GM19395 (cell line): ENCODE measurements at regions not wholly inside any gene's neighbourhood (a gene's known extent, or its start where the extent isn't known, plus 50 kb on each side); places are given as distances from the start of the nearest gene placed in this dataset.

Experiments
- ATAC-seq: cut with Tn5 transposase; IDR thresholded peaks from one replicate; pipeline ENCODE4 v1.9.1; 2021; ENCODE audit warnings: mild to moderate bottlenecking, moderate library complexity; ENCODE audit not compliant: unreplicated experiment

GRCh38 chr6:14674867-14675648, 557.5 kb downstream of the CD83 start:
- ATAC-seq, result no peak

GRCh38 chr6:14676064-14676463, 558.5 kb downstream of the CD83 start:
- no peak for ATAC-seq

GRCh38 chr6:14676977-14677781, 559.6 kb downstream of the CD83 start:
- ATAC-seq, result no peak

DNA sequence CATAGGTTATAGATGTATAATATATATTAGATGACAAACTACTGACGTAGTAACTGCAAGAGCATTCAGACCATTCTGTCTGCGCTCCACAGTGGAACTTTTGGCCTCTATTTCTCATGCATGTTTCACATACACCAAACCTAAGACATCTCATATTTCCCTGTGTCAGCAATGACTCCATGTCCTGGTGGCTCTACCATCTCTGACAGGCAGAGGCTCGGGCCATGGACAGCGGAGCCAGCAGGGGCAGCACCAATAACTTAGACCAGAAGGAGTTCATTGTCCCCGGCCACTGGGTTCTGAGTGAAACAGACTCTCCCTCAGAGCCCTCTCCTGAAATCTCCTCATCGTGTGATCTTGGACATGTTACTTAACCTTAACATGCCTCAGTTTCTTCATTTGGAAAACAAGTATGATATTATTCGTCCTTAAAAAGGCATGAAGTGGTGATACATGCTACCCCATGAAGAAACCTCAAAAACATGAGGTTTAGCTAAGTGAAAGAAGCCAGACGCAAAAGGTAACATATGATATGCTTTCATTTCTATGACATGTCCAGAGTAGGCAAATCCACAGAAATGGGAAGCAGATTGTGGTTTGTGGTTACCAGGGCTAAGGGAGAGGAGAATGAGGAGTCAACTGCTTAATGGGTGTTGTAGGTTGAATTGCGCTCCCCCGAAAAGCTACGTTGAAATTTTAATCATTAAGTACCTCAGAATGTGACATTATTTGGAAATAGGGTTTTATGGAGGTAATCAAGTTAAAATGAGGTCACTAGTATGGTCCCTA, 564.0 kb upstream of the JARID2 start:
- ATAC-seq, result no peak

- ATAC-seq, result no peak
These were observed 563.1 kb upstream of the JARID2 start for GRCh38 chr6:14682812-14683211.

DNA sequence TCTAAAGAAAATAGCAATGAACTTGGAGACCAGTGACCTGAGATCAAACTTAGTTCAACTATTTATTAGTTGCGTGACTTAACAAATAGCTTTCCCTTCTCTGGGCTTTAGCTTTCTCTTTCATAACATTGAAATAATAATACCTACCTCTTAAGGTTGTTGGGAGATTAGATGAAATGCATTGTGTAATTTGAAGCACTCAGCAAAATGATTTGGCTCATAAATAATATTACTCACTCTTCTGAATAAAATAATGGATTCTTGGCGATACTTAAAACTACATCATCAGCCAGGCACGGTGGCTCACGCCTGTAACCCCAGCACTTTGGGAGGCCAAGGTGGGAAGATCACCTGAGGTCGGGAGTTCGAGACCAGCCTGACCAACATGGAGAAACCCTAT, 556.2 kb upstream of the JARID2 start:
- ATAC-seq, result no peak

- ATAC-seq, result no peak
These were observed 555.5 kb upstream of the JARID2 start for GRCh38 chr6:14690120-14691056.

DNA sequence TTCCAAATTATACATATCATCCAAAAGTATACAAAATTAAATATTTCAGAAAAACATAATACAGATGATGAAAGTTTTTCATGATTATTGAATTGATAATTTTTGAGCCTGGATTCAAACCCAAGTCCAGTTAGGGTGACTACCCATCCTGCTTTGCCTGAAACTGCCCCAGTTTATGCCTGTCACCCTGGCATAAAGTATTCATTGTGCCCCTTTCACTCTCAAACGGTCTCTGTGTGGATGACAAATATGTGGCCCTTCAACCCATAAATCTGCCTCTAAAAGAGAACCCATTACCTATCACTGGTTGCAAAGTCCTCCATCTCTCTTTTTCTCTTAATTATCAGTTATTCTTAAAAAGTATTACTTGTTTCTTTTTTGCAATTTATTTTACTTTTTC, 553.7 kb upstream of the JARID2 start:
- no peak for ATAC-seq

DNA sequence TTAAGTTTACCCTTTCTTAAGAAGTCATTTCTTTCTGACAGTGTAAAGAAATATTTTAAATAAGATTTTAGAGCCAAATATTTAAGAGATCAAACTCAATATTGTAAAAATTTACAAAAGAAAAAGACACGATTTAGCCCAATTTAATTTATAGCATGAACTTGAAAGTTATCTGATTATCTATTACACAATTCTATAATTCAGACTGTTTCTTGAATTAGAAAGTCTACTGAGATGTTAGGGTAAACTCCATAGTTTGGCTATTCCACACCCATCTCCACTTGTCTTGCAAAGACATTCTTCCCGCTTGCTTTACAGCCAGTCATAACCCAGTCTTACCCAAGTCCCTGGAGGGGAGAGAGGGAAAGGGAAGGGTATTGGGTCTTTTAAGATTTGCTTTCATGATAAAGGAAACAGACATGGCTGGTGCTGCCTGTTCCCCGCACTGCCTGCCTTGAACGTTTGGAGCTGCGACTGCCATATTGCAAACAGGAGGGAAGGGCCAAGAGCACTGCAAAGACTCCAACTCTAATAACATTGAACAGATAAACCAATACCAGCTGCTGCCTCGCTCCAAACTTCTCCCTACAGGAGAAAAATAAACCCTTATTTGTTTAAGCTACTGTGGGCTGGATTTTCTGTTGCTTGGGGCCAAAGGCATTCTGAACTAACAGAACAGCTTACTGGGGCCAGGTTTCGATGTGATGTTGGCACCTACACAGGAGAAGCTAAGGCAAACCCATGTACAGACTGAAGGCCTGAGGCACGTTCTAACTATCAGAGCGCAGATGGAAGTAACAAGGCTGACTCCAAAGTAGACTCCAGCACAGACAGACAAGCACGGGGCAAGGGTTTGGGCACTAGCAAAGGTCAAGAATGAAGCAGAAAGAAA, 552.3 kb upstream of the JARID2 start:
- no peak for ATAC-seq

GRCh38 chr6:14694308-14694707, 551.6 kb upstream of the JARID2 start:
- no peak for ATAC-seq

DNA sequence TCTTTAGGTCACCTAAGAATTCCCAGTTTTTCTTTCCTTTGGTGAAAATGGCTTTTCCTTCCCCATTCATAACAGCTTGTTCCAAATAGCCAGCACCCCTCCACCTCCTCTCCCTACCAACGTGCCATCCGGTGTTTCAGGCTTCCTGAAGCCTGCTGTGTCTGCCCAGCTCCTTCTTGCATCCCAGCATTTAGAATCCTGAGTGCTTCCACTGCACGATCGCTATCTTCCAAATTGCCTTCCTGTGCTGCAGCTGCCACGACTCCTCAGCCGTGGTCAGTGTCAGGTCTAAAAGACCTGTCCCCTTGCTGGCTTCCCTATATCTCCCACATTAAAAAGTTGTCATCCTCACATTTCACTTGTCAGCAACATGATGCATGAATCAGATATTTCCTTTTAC, 550.3 kb upstream of the JARID2 start:
- ATAC-seq, result no peak

DNA sequence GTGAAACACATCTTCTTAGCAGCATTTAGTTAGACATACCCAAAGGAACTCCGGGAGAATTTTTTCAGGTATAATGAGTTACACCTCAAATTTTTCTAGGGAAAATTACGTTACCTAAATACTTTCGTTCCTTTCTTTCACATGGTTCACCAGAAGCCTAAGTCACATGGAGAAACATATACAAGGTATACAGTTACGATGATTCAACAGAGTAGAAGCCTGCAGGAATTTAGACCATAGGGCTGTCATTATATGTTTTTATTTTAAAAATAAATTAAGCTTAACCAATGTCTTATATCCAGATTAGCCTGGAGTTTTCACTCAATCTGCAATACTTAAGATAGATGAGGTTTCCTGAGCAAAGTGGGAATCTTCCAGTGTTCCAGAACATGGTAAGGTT, 549.5 kb upstream of the JARID2 start:
- no peak for ATAC-seq

GRCh38 chr6:14697427-14697826, 548.4 kb upstream of the JARID2 start:
- ATAC-seq, result no peak

DNA sequence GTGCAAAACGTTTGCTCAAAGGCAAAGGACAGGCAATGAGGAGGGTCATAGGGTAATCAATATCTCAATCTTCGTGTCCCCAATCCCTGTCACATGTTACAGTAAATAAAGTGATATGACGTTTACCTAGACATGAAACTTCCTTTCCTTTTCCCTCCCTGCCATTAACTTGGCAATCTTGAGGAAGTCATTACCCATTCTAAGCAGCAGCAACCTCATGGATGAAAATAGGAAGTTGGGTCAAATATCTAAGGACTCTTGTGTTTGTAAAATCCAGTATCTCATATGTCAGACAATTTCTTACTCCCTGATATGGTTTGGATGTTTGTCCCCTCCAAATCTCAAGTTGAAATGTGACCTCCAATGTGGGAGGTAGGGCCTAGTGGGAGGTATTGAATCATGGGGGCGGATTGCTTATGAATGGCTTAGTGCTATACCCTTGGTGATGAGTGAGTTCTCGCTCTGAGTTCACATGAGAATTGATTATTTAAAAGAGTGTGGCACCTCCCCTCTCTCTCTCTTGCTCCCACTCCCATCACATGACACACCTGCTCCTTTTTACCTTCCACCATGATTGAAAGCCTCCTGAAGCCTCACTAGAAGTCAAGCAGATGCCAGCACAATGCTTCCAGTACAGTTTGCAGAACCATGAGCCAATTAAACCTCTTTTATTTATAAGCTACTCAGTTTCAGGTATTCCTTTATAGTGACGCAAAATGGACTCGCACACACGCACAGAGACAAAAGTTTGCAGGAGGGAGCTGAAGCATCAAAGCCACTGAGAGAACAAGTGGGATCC, 545.9 kb upstream of the JARID2 start:
- ATAC-seq, result no peak

GRCh38 chr6:14701946-14702345, 543.9 kb upstream of the JARID2 start:
- ATAC-seq, result no peak

DNA sequence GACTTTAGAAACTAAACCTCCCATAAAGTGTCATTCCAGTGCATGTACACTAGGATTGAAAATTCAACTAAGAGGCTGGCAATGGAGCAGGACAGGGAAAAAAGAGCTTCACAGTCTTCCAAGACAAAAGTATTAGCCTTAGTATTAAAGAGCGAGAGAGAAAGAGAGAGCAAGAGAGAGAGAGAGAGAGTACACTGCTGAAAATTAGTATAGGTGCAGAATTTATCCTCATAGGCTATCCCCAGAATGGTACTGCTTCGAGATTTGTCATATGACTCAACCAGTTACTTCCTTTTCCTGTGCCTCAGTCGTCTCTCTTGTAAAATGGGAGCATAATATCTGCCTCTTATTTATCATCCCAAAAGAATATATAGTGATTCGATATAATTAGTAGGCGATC, 543.2 kb upstream of the JARID2 start:
- ATAC-seq, result no peak

- no peak for ATAC-seq
These were observed 542.3 kb upstream of the JARID2 start for GRCh38 chr6:14703586-14703985.

DNA sequence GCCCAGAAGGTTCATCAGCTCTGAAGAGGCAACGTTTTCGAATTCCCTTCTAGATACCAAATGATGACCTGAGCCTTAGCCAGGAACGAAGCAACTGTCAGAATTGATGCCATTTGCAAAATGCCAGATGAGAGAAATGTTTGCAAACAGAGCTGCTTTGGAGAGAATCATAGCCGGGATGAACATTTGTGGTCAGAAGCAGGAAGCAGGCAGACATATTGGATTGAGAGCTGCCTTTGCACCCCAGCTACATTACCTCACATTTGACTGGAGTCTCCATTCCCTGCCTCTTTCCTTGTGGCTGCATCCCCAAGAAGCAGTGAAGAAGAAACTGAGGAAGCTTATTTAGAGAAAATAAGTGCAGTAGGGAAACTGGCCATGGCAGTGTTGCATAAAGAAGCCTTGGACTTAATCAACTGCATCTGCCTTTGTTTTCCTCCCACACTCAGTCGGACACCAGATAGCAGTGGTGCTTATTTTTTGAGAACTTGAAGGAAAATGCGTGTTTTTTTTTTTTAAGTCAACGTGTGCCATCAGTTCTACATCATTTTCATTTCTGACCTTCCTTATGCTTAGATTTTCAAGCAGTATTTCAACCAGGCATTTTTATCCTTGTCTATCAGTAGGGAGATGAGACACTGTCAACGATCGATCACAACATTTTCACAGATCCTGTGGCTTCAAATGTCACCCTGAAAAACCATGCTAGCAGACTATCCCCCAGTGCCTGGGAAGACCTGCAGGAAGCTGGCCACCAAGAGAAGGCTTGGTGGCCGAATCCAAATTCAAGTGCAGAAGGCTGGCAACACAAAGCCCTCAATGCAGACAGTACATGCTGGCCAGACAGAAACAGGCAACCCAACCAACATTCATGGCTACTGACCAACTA, 541.2 kb upstream of the JARID2 start:
- ATAC-seq, result no peak
